DMS79 treated with DMSO at 0.1 percent for 48 hours (cell line): ENCODE measurements at regions not wholly inside any gene's neighbourhood (a gene's known extent, or its start where the extent isn't known, plus 50 kb on each side); places are given as distances from the start of the nearest gene placed in this dataset.
"Not testable (repeated sequence)": the region's sequence is repeated elsewhere in the genome, so short reads cannot be mapped to it uniquely, and the experiment has no call there.

Experiments used
- DNase-seq: peaks from one replicate; lab custom pipeline; 2025; lab: John Stamatoyannopoulos, UW

- DNase-seq, result no peak
Measured at GRCh38 chr2:205865056-205865455, 182.8 kb downstream of the NRP2 start.

- no peak for DNase-seq
Measured at GRCh38 chr2:205864491-205864890, 182.2 kb downstream of the NRP2 start.

- not testable (repeated sequence) for DNase-seq
Measured at GRCh38 chr2:205862761-205863160, 180.5 kb downstream of the NRP2 start.

GRCh38 chr2:205860885-205861284 lies 178.6 kb downstream of the NRP2 start:
- no peak for DNase-seq

- no peak for DNase-seq
Measured at GRCh38 chr2:205860181-205860580, 177.9 kb downstream of the NRP2 start.

DNA sequence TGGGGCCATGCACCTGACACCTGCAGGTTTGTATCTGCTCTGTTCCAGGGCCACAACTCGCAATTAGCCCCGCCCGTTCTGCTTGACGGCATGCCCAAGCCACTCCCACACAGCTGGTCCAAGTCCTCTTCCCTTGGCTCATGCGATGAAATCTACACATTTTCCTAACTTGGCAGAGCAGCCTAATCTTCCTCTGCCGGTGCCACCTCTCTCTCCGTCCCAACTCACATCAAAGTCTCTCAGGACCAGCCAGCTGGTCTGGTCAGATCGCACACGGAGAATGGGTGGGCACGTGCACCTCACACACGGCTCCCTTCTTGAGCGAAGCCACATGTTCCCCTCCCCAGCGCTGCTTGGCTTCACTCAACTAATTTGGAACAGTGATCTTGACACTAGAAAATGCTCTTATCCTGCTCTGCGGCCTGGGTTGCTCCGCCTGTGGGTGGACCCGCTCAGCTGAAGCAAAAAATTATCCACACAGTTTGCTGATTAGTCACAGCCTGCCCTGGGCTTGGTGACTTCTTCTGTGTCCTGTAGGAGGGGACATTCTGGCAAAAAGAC lies 176.7 kb downstream of the NRP2 start:
- DNase-seq, result no peak

GRCh38 chr2:205858275-205858674 lies 176.0 kb downstream of the NRP2 start:
- no peak for DNase-seq

DNA sequence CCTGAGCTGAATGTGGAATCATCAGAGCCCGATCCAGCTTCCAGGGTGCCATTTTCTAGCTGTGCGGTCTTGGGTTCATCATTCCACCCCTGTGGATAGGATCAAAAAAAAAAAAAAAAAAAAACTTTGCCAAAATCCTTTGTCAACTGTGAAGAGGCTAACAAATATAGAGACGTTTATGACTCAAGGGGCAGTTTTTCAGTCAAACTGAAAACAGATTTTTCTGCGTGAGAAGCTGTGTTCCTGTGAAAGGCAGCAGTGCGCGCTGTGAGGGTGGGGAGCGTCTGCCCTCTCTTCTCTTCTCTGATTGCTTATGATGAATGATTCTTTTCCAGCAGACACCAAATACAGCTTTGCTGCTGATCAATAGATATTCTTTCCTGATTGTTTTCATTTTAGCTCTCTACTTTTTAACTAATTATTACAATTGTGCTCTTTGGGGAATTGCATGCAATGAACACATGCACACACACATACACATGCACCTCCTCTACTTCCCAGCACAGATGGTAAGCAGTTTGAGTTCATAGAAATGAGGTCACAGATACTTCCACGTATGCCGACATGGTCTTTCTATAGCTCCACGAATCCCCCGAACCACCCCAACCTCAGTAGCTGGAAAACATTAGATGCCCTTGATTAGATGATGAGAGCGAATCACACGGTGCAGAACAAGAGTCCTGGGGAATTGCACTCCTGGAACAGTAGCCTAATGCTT lies 175.4 kb downstream of the NRP2 start:
- no peak for DNase-seq

- no peak for DNase-seq
Measured at GRCh38 chr2:205852457-205852856, 170.2 kb downstream of the NRP2 start.

DNA sequence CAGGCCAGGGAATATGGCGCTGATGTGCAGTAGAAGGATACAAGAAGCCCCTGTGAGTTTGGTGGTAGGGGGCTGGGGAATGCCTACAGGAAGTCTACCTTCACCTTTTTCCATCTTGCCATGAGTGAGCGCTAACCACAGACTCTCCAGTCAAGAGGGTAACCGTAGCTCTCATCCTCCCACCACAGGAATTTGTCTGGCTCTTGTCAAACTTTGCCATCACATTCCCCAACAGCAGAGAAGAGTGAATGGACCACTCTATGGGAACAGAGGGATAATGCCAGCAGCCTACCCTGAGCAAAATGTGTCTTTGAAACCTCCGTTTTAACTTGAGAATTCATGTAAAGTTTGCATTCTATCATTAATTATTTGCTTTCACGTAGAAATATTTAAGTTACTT lies 168.3 kb downstream of the NRP2 start:
- no peak for DNase-seq

GRCh38 chr2:205850132-205850531 lies 167.8 kb downstream of the NRP2 start:
- no peak for DNase-seq

DNA sequence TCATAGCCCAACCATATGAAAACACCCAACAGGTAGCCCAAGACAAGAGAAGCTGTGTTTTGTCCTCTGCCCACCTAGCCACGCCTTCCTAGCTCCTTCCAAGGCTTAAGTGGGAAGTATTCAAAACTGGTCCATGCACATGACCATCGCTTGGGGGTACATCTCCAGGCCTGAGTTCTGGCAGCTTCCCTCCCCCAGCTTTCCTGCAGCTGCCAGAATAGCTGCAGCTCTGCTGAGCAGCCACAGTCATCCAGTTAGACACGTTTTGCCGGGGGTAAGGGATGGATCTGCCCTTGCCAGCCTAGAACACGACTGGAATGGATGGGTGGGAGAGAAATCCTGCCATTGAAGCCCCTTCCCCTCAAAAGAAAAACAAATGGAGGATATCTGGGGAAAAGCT lies 166.8 kb downstream of the NRP2 start:
- no peak for DNase-seq

- no peak for DNase-seq
Measured at GRCh38 chr2:205848601-205849000, 166.3 kb downstream of the NRP2 start.
